ENCODE measurements at regions not wholly inside any gene's neighbourhood (a gene's known extent, or its start where the extent isn't known, plus 50 kb on each side); places are given as distances from the start of the nearest gene placed in this dataset.
"Not testable (repeated sequence)": the region's sequence is repeated elsewhere in the genome, so short reads cannot be mapped to it uniquely, and the experiment has no call there.

- H3K4me3 ChIP-seq (ENCODE audit: low read depth, low read length): no peak overlapping the region
- TF ChIP-seq CTCF (IDR thresholded peaks at IDR 0.05; ENCODE audit: low read depth, low read length, missing control alignments): peak; percentile 9
- in situ Hi-C loops (cut with HindIII; ENCODE audit: low sequenced_read_pairs): loop anchor here (25.0 kb wide), 1 partner anchor 262 kb away; no protein-coding TSS in a partner anchor
- DNase-seq (ENCODE audit: low read depth): no peak
These were observed 55.0 kb upstream of the PAX7 start for GRCh38 chr1:18575620-18576019.

- DNase-seq (ENCODE audit: low read depth): no peak
- in situ Hi-C loops (cut with HindIII; ENCODE audit: low sequenced_read_pairs): loop anchor here (25.0 kb wide), 1 partner anchor 259 kb away; no protein-coding TSS in a partner anchor
- TF ChIP-seq CTCF (IDR thresholded peaks at IDR 0.05; ENCODE audit: low read depth, low read length, missing control alignments): no peak
- no peak overlapping the region for H3K4me3 ChIP-seq (ENCODE audit: low read depth, low read length)
These were observed 52.4 kb upstream of the PAX7 start for GRCh38 chr1:18578271-18578670.

GRCh38 chr1:18579267-18579666 lies 51.4 kb upstream of the PAX7 start:
- in situ Hi-C loops (cut with HindIII; ENCODE audit: low sequenced_read_pairs): loop anchor here (25.0 kb wide), 1 partner anchor 258 kb away; no protein-coding TSS in a partner anchor
- not testable (repeated sequence) for DNase-seq (ENCODE audit: low read depth); H3K4me3 ChIP-seq (ENCODE audit: low read depth, low read length)

GRCh38 chr1:18580047-18580446 lies 50.6 kb upstream of the PAX7 start:
- TF ChIP-seq CTCF (IDR thresholded peaks at IDR 0.05; ENCODE audit: low read depth, low read length, missing control alignments): no peak
- DNase-seq (ENCODE audit: low read depth): no peak
- H3K4me3 ChIP-seq (ENCODE audit: low read depth, low read length): no peak overlapping the region
- in situ Hi-C loops (cut with HindIII; ENCODE audit: low sequenced_read_pairs): loop anchor here (25.0 kb wide), 1 partner anchor 257 kb away; no protein-coding TSS in a partner anchor

GRCh38 chr1:18580691-18581419 lies 49.8 kb upstream of the PAX7 start:
- TF ChIP-seq CTCF (IDR thresholded peaks at IDR 0.05; ENCODE audit: low read depth, low read length, missing control alignments): no peak
- no peak for DNase-seq (ENCODE audit: low read depth)
- in situ Hi-C loops (cut with HindIII; ENCODE audit: low sequenced_read_pairs): loop anchor here (25.0 kb wide), 1 partner anchor 256 kb away; no protein-coding TSS in a partner anchor
- no peak overlapping the region for H3K4me3 ChIP-seq (ENCODE audit: low read depth, low read length)

Measured in astrocyte of the cerebellum (primary cell).